ENCODE measurements at regions not wholly inside any gene's neighbourhood (a gene's known extent, or its start where the extent isn't known, plus 50 kb on each side); places are given as distances from the start of the nearest gene placed in this dataset.

DNA sequence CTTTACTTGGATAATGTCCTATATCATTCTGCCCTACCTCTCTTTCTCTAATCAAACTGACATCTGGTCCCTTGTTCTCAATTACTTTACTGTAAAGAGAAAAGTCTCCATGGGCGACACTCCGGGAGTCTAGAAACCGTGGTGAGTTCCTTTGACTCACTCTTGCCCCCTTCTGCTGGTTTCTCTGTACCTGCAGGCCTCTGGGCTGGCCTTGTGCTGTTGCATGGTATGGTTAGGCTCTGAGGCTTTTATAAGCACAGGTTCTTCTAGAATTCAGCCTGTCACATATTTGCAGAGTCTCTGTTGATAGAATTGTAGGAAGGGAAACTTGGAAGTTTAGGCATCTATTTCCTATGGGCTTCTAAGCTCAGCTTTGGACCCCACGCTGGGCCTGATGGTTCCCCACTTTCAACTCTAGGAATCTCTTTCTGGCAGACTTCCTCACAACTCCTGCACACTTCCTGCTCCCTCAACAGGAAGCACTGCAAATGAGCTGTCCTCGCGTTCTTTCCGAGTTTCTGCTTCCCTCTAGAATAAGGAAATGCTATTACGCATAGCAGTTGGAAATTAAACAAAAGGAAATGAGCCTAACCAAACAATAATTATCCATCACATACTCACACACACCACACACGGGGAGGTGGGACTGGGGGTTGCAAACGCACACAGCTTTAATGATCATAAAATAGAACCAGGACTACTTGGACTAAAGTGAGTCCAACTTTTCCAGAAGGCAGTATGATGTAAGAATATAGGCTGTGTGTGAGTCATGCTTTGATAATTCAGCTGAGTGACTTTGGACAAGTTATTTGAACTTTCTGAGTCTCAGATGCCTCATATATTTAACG, 683.3 kb downstream of the QKI start:
- TF ChIP-seq, protein P1, sequence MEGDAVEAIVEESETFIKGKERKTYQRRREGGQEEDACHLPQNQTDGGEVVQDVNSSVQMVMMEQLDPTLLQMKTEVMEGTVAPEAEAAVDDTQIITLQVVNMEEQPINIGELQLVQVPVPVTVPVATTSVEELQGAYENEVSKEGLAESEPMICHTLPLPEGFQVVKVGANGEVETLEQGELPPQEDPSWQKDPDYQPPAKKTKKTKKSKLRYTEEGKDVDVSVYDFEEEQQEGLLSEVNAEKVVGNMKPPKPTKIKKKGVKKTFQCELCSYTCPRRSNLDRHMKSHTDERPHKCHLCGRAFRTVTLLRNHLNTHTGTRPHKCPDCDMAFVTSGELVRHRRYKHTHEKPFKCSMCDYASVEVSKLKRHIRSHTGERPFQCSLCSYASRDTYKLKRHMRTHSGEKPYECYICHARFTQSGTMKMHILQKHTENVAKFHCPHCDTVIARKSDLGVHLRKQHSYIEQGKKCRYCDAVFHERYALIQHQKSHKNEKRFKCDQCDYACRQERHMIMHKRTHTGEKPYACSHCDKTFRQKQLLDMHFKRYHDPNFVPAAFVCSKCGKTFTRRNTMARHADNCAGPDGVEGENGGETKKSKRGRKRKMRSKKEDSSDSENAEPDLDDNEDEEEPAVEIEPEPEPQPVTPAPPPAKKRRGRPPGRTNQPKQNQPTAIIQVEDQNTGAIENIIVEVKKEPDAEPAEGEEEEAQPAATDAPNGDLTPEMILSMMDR (IDR thresholded peaks at IDR 0.05; ENCODE audit: low read depth, low read length, poor library complexity, severe bottlenecking) = no peak
- TF ChIP-seq EZH2phosphoT487 (IDR thresholded peaks at IDR 0.05; ENCODE audit: borderline replicate concordance, low read length) = no peak
